ENCODE measurements at regions not wholly inside any gene's neighbourhood (a gene's known extent, or its start where the extent isn't known, plus 50 kb on each side); places are given as distances from the start of the nearest gene placed in this dataset.

GRCh38 chr3:75982151-75982550 lies 196.8 kb upstream of the ZNF717 start:
- TF ChIP-seq POLR2AphosphoS5 (IDR thresholded peaks at IDR 0.05; ENCODE audit: low read depth, low read length) (no peak), TAF1 (IDR thresholded peaks at IDR 0.05; ENCODE audit: borderline replicate concordance, insufficient read depth, low read length) (no peak), SIN3A (IDR thresholded peaks at IDR 0.05; ENCODE audit: borderline replicate concordance, insufficient read depth, low read length) (no peak)
